Uterus (tissue), 2 donors: ENCODE measurements at regions not wholly inside any gene's neighbourhood (a gene's known extent, or its start where the extent isn't known, plus 50 kb on each side); places are given as distances from the start of the nearest gene placed in this dataset.

Experiments
- POLR2A ChIP-seq, 2 donors: fragments of 450-650 bp; IDR thresholded peaks; one replicate each; pipeline ENCODE4 v1.6.1; 2016; ENCODE audit warnings: antibody characterized with exemption in 2 of 2, mild to moderate bottlenecking in 1 of 2, moderate library complexity in 1 of 2
- TF ChIP-seq, protein P1 (sequence below), 4 experiments: fragments of 200-600 bp in 2 of 4; fragments of 450-650 bp in 2 of 4; sonication (generic) in 2 of 4; IDR thresholded peaks; one replicate each; pipeline ENCODE4 v1.5.1; 2016 to 2019; ENCODE audit warnings: antibody characterized with exemption in 4 of 4, mild to moderate bottlenecking in 2 of 4, moderate library complexity in 1 of 4

DNA sequence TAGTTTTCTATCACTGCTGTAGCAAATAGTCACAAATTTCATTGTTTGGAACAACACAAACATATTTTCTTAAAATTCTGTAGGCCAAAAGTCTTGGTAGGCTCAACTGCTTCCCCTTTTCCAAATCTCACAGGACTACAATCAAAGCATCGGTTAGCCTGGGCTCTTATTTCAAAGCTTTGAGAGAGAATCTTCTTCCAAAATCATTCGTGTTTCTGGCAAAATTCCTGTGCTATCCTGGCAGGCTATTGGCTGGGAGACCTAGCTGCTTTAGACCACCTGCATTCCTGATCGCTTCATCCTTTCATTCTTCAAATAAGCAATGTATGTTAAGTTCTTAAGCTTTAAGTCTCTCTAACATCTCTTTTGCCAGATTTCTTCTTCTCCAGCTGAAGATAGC lies 629.8 kb upstream of the CDH18 start:
- no peak for TF ChIP-seq POLR2A (IDR thresholded peaks at IDR 0.05)
- TF ChIP-seq, protein P1, sequence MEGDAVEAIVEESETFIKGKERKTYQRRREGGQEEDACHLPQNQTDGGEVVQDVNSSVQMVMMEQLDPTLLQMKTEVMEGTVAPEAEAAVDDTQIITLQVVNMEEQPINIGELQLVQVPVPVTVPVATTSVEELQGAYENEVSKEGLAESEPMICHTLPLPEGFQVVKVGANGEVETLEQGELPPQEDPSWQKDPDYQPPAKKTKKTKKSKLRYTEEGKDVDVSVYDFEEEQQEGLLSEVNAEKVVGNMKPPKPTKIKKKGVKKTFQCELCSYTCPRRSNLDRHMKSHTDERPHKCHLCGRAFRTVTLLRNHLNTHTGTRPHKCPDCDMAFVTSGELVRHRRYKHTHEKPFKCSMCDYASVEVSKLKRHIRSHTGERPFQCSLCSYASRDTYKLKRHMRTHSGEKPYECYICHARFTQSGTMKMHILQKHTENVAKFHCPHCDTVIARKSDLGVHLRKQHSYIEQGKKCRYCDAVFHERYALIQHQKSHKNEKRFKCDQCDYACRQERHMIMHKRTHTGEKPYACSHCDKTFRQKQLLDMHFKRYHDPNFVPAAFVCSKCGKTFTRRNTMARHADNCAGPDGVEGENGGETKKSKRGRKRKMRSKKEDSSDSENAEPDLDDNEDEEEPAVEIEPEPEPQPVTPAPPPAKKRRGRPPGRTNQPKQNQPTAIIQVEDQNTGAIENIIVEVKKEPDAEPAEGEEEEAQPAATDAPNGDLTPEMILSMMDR (IDR thresholded peaks at IDR 0.05) = no peak
